CD4-positive, alpha-beta T cell treated with Interleukin-2 at 100 ng/mL for 4 hours (primary cell): ENCODE measurements at regions not wholly inside any gene's neighbourhood (a gene's known extent, or its start where the extent isn't known, plus 50 kb on each side); places are given as distances from the start of the nearest gene placed in this dataset.

Source experiments
- DNase-seq: peaks from one replicate; pipeline ENCODE4 v3.0.0-alpha.2; 2020; ENCODE audit warnings: low spot score

- no peak for DNase-seq
Observed at GRCh38 chr5:88144219-88145001, 124.2 kb downstream of the TMEM161B start.

- no peak for DNase-seq
Observed at GRCh38 chr5:88143693-88144218, 124.9 kb downstream of the TMEM161B start.

- no peak for DNase-seq
Observed at GRCh38 chr5:88142886-88143692, 125.6 kb downstream of the TMEM161B start.

GRCh38 chr5:88142636-88142885 is 126.1 kb downstream of the TMEM161B start:
- no peak for DNase-seq

- DNase-seq: peak; percentile 87
Observed at GRCh38 chr5:88140856-88141752, 127.5 kb downstream of the TMEM161B start.

- DNase-seq: no peak
Observed at GRCh38 chr5:88140396-88140855, 128.2 kb downstream of the TMEM161B start.

- DNase-seq: no peak
Observed at GRCh38 chr5:88130211-88130815, 138.3 kb downstream of the TMEM161B start.

GRCh38 chr5:88128813-88129212 is 139.8 kb downstream of the TMEM161B start:
- DNase-seq: no peak

- DNase-seq: no peak
Observed at GRCh38 chr5:88119535-88120125, 149.0 kb downstream of the TMEM161B start.

- DNase-seq: no peak
Observed at GRCh38 chr5:88118179-88118578, 150.5 kb downstream of the TMEM161B start.

GRCh38 chr5:88117546-88117945 is 151.1 kb downstream of the TMEM161B start:
- no peak for DNase-seq

- DNase-seq: no peak
Observed at GRCh38 chr5:88116396-88116795, 152.2 kb downstream of the TMEM161B start.

- no peak for DNase-seq
Observed at GRCh38 chr5:88115211-88115610, 153.4 kb downstream of the TMEM161B start.

GRCh38 chr5:88113429-88113828 is 155.2 kb downstream of the TMEM161B start:
- no peak for DNase-seq

- DNase-seq: no peak
Observed at GRCh38 chr5:88109818-88110217, 158.8 kb downstream of the TMEM161B start.

- DNase-seq: no peak
Observed at GRCh38 chr5:88108490-88109279, 160.0 kb downstream of the TMEM161B start.

GRCh38 chr5:88094906-88095496 is 173.6 kb downstream of the TMEM161B start:
- no peak for DNase-seq

- DNase-seq: no peak
Observed at GRCh38 chr5:88094403-88094802, 174.2 kb downstream of the TMEM161B start.

GRCh38 chr5:88093765-88094164 is 174.9 kb downstream of the TMEM161B start:
- no peak for DNase-seq

GRCh38 chr5:88092958-88093605 is 175.6 kb downstream of the TMEM161B start:
- DNase-seq: no peak
